Activated gamma-delta T cell treated with Interleukin-2 at 50 U/mL for 16 hours (primary cell): ENCODE measurements at regions not wholly inside any gene's neighbourhood (a gene's known extent, or its start where the extent isn't known, plus 50 kb on each side); places are given as distances from the start of the nearest gene placed in this dataset.
"Not testable (repeated sequence)": the region's sequence is repeated elsewhere in the genome, so short reads cannot be mapped to it uniquely, and the experiment has no call there.

Source experiments
- DNase-seq: peaks from one replicate; pipeline ENCODE4 v3.0.0-alpha.2; 2020

- DNase-seq: not testable (repeated sequence)
Measured at GRCh38 chr6:26799903-26800633, 140.5 kb upstream of the ZNF322 start.

GRCh38 chr6:26803762-26804161 is 144.2 kb upstream of the ZNF322 start:
- DNase-seq: not testable (repeated sequence)

GRCh38 chr6:26811486-26812116 is 152.1 kb upstream of the ZNF322 start:
- DNase-seq: not testable (repeated sequence)

GRCh38 chr6:26818640-26819225 is 159.2 kb upstream of the ZNF322 start:
- not testable (repeated sequence) for DNase-seq

GRCh38 chr6:26827965-26828364 is 168.4 kb upstream of the ZNF322 start:
- DNase-seq: not testable (repeated sequence)

GRCh38 chr6:26829480-26829879 is 169.9 kb upstream of the ZNF322 start:
- DNase-seq: not testable (repeated sequence)

- not testable (repeated sequence) for DNase-seq
Measured at GRCh38 chr6:26830992-26831391, 171.4 kb upstream of the ZNF322 start.

- DNase-seq: not testable (repeated sequence)
Measured at GRCh38 chr6:26835707-26836106, 176.2 kb upstream of the ZNF322 start.

GRCh38 chr6:26836657-26837056 is 177.1 kb upstream of the ZNF322 start:
- not testable (repeated sequence) for DNase-seq

- DNase-seq: not testable (repeated sequence)
Measured at GRCh38 chr6:26844823-26845222, 185.3 kb upstream of the ZNF322 start.

GRCh38 chr6:26857289-26857688 is 197.7 kb upstream of the ZNF322 start:
- DNase-seq: not testable (repeated sequence)

GRCh38 chr6:26859067-26859770 is 199.7 kb upstream of the ZNF322 start:
- DNase-seq: not testable (repeated sequence)

GRCh38 chr6:26859771-26860163 is 200.2 kb upstream of the ZNF322 start:
- DNase-seq: not testable (repeated sequence)

- not testable (repeated sequence) for DNase-seq
Measured at GRCh38 chr6:26861913-26862312, 202.4 kb upstream of the ZNF322 start.

- not testable (repeated sequence) for DNase-seq
Measured at GRCh38 chr6:26863641-26864040, 204.1 kb upstream of the ZNF322 start.

GRCh38 chr6:26898785-26899184 is 239.2 kb upstream of the ZNF322 start:
- DNase-seq: not testable (repeated sequence)

- DNase-seq: not testable (repeated sequence)
Measured at GRCh38 chr6:26924206-26924605, 264.7 kb upstream of the ZNF322 start.

GRCh38 chr6:26928190-26928589 is 268.6 kb upstream of the ZNF322 start:
- not testable (repeated sequence) for DNase-seq

- not testable (repeated sequence) for DNase-seq
Measured at GRCh38 chr6:26937258-26937657, 277.7 kb upstream of the ZNF322 start.

GRCh38 chr6:26951211-26951610 is 291.7 kb upstream of the ZNF322 start:
- not testable (repeated sequence) for DNase-seq

- peak; percentile 23 for DNase-seq
Measured at GRCh38 chr6:26956078-26956600, 291.4 kb upstream of the PRSS16 start.

GRCh38 chr6:26956601-26957184 is 290.8 kb upstream of the PRSS16 start:
- peak; percentile 81 for DNase-seq
